K562 (cell line): ENCODE measurements at regions not wholly inside any gene's neighbourhood (a gene's known extent, or its start where the extent isn't known, plus 50 kb on each side); places are given as distances from the start of the nearest gene placed in this dataset.

ENCODE experiments used
- CGGBP1 ChIP-seq: fragments of 250-450 bp; sonication (Bioruptor Pico); IDR thresholded peaks from 2 replicates; pipeline ENCODE4 v1.9.0; 2021; ENCODE audit warnings: mild to moderate bottlenecking
- EGR1 ChIP-seq: fragments of 450-650 bp; conservative IDR thresholded peaks from 2 replicates; pipeline ENCODE4 v1.6.1; 2017; ENCODE audit warnings: mild to moderate bottlenecking
- THAP7 ChIP-seq: fragments of 250-450 bp; sonication (Bioruptor Pico); IDR thresholded peaks from 2 replicates; pipeline ENCODE4 v1.5.0; 2021
- TSHZ1 ChIP-seq: fragments of 250-450 bp; sonication (Bioruptor Pico); IDR thresholded peaks from 2 replicates; pipeline ENCODE4 v1.4.0; 2020; ENCODE audit warnings: mild to moderate bottlenecking, moderate library complexity
- ZNF318 ChIP-seq, 2 experiments: fragments of 450-650 bp; IDR thresholded peaks; 2 replicates each; pipeline ENCODE4 v1.6.1; 2016; ENCODE audit warnings: mild to moderate bottlenecking in 2 of 2, borderline replicate concordance in 1 of 2, low read depth in 1 of 2, moderate library complexity in 1 of 2
- ZNF407 ChIP-seq: fragments of 450-650 bp; IDR thresholded peaks from 2 replicates; pipeline ENCODE4 v1.6.1; 2016; ENCODE audit warnings: low read depth

- TF ChIP-seq ZNF407 (no peak), THAP7 (CRISPR knock-in tag) (no peak), EGR1 (no peak), ZNF318 (IDR thresholded peaks at IDR 0.05; ENCODE audit: borderline replicate concordance in 1 of 2, low read depth in 1 of 2) (no peak), TSHZ1 (no peak), CGGBP1 (CRISPR knock-in tag) (no peak)
These were observed 263.9 kb upstream of the SESN3 start (continued) for GRCh38 chr11:95494856-95495255.
